GM23248 (cell line): ENCODE measurements at regions not wholly inside any gene's neighbourhood (a gene's known extent, or its start where the extent isn't known, plus 50 kb on each side); places are given as distances from the start of the nearest gene placed in this dataset.

Source experiments
- DNase-seq: peaks from one replicate; pipeline ENCODE4 v3.0.0-alpha.2; 2015
- H2AFZ ChIP-seq: fragments of 200-600 bp; sonication (generic); 2 replicates; pipeline ENCODE4 v1.6.1; 2016; ENCODE audit warnings: antibody characterized with exemption
- H3F3A ChIP-seq: fragments of 200-600 bp; sonication (generic); 2 replicates; pipeline ENCODE4 v1.6.1; 2016; ENCODE audit warnings: mild to moderate bottlenecking, antibody characterized with exemption, mixed run types; ENCODE audit not compliant: insufficient read depth
- H3K27ac ChIP-seq: fragments of 200-600 bp; sonication (generic); 2 replicates; pipeline ENCODE4 v1.5.1; 2016; ENCODE audit warnings: mild to moderate bottlenecking
- H3K27me3 ChIP-seq: fragments of 200-600 bp; sonication (generic); replicated peaks from 2 replicates; pipeline ENCODE4 v1.6.1; 2016; ENCODE audit warnings: mild to moderate bottlenecking; ENCODE audit not compliant: insufficient read depth
- H3K36me3 ChIP-seq: fragments of 200-600 bp; sonication (generic); 2 replicates; pipeline ENCODE4 v1.6.1; 2016; ENCODE audit warnings: low read depth, mild to moderate bottlenecking
- H3K4me1 ChIP-seq: fragments of 200-600 bp; sonication (generic); 2 replicates; pipeline ENCODE4 v1.6.1; 2016; ENCODE audit warnings: mild to moderate bottlenecking; ENCODE audit not compliant: insufficient read depth
- H3K4me2 ChIP-seq: fragments of 200-600 bp; sonication (generic); one replicate; pipeline ENCODE4 v1.6.1; 2016; ENCODE audit warnings: mild to moderate bottlenecking; ENCODE audit not compliant: unreplicated experiment
- H3K4me3 ChIP-seq: fragments of 200-600 bp; sonication (generic); 2 replicates; pipeline ENCODE4 v1.5.1; 2016; ENCODE audit warnings: mild to moderate bottlenecking
- H3K79me2 ChIP-seq: fragments of 200-600 bp; sonication (generic); 2 replicates; pipeline ENCODE4 v1.6.1; 2016; ENCODE audit warnings: mild to moderate bottlenecking; ENCODE audit not compliant: insufficient read depth
- H3K9ac ChIP-seq: fragments of 200-600 bp; sonication (generic); 2 replicates; pipeline ENCODE4 v1.6.1; 2016; ENCODE audit warnings: mild to moderate bottlenecking
- H3K9me2 ChIP-seq: fragments of 200-600 bp; sonication (generic); 2 replicates; pipeline ENCODE4 v1.6.1; 2016; ENCODE audit warnings: mixed run types, mild to moderate bottlenecking, moderate library complexity; ENCODE audit not compliant: insufficient read depth
- H3K9me3 ChIP-seq: fragments of 200-600 bp; sonication (generic); one replicate; pipeline ENCODE4 v1.6.1; 2017; ENCODE audit warnings: low read depth
- H4K20me1 ChIP-seq: fragments of 200-600 bp; sonication (generic); 2 replicates; pipeline ENCODE4 v1.6.0; 2016; ENCODE audit not compliant: insufficient read depth
- EZH2 ChIP-seq: fragments of 200-600 bp; sonication (generic); IDR thresholded peaks from 2 replicates; pipeline ENCODE4 v1.6.1; 2018; ENCODE audit warnings: antibody characterized with exemption, mild to moderate bottlenecking; ENCODE audit not compliant: insufficient read depth, poor library complexity, severe bottlenecking
- EZH2phosphoT487 ChIP-seq: fragments of 200-600 bp; sonication (generic); IDR thresholded peaks from 2 replicates; pipeline ENCODE4 v1.6.1; 2018; ENCODE audit warnings: antibody characterized with exemption, moderate library complexity, mild to moderate bottlenecking, low read depth; ENCODE audit not compliant: insufficient read depth
- WGBS, 2 experiments: methylation state at CpG; one replicate each; pipeline ENCODE4 v1.1.6; 2015 to 2017; ENCODE audit warnings: low lambda C conversion rate in 2 of 2, low coverage in 1 of 2; ENCODE audit errors: missing lambda C conversion rate in 2 of 2; 5-methylcytosine and 5-hydroxymethylcytosine counted together
- in situ Hi-C: fragments of 300-500 bp; cut with MboI; formaldehyde crosslinking; loops from 2 replicates; pipeline ENCODE4 v1.15.0; 2020

DNA sequence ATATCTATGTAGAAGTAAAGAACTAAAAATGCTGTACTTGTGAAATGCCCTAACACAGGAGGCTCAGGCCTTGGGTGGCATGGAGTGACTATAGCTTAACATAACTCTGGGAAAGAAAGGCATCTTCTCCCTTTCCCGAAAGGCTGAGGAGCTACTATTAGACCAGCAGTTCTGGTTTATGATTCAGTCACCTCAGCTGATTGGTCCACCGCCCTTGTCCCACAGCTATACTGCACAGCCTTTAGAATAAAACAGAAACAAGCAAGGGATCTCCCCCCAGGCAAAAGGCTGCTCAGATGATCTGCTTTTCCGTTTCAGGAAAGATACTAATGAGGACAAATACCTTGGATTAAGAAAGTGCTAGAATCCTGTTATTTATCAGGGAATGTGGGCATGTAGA, 171.3 kb downstream of the SNCA start:
- H3K27me3 ChIP-seq: no peaks in the 10 kb centered on the region
- H3K27ac ChIP-seq: no peak overlapping the region
- H4K20me1 ChIP-seq: no peaks in the 10 kb centered on the region
- no peaks in the 10 kb centered on the region for H3K9me3 ChIP-seq
- no peaks in the 10 kb centered on the region for H3K79me2 ChIP-seq
- DNase-seq: no peak
- no peaks in the 10 kb centered on the region for H3F3A ChIP-seq
- H2AFZ ChIP-seq: no peak overlapping the region
- no peaks in the 10 kb centered on the region for H3K36me3 ChIP-seq
- 58 to 73% methylated on average over 3 of the region's 3 CpGs for WGBS, 2 experiments
- H3K4me1 ChIP-seq: peaks cover 11% of the 10 kb centered on the region; the same call in 1 of the 2 replicates
- TF ChIP-seq EZH2phosphoT487: no peak
- no peak for TF ChIP-seq EZH2
- H3K4me3 ChIP-seq: no peak overlapping the region
- in situ Hi-C loops: no loop called here
- no peak overlapping the region for H3K9ac ChIP-seq
- no peaks in the 10 kb centered on the region for H3K9me2 ChIP-seq
- H3K4me2 ChIP-seq: no peak overlapping the region

- H3K4me1 ChIP-seq: peaks cover 13% of the 10 kb centered on the region; the same call in 1 of the 2 replicates
- no peak overlapping the region for H2AFZ ChIP-seq
- H3K9ac ChIP-seq: no peak overlapping the region
- no peak overlapping the region for H3K27ac ChIP-seq
- TF ChIP-seq EZH2: no peak
- no peak for TF ChIP-seq EZH2phosphoT487
- H3K27me3 ChIP-seq: no peaks in the 10 kb centered on the region
- no peaks in the 10 kb centered on the region for H3K9me2 ChIP-seq
- no peaks in the 10 kb centered on the region for H3F3A ChIP-seq
- H3K36me3 ChIP-seq: no peaks in the 10 kb centered on the region
- no peak overlapping the region for H3K4me2 ChIP-seq
- H4K20me1 ChIP-seq: no peaks in the 10 kb centered on the region
- no peak for DNase-seq
- no peak overlapping the region for H3K4me3 ChIP-seq
- in situ Hi-C loops: no loop called here
- no peaks in the 10 kb centered on the region for H3K79me2 ChIP-seq
- no peaks in the 10 kb centered on the region for H3K9me3 ChIP-seq
These were observed 172.4 kb downstream of the SNCA start for GRCh38 chr4:89664521-89664920.

DNA sequence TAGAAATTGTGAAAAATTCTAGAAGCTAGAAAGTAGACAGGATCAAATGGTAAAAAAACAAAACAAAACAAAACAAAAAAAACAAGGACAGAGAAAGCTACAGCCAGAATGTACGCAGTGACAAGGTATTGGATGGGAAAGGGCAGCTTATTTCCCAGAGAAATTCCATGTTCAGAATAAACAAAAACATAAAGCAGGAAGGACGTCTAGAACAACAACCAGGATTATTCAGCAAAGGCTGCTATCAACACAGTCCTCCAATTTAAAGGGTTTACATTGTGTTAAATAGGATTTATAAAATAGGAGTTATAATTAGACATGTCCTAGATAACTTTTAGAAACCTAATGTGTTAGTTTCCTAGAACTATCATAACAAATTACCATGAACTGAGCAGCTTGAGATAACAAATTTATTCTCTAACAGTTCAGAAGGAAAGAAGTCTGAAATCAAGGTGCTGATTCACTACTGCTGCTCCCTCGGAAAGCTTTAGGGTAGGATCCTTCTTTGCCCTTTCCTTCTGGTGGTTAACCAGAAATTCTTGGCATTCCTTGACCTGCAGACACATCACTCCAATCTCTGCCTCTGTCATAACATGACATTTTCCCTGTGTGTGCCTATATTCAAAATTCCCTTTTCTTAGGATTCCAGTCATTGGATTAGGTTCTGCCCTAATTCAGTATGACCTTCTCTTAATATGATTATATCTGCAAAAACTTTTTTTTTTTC, 175.6 kb downstream of the SNCA start:
- no peaks in the 10 kb centered on the region for H3K79me2 ChIP-seq
- H3K9me3 ChIP-seq: no peaks in the 10 kb centered on the region
- no peaks in the 10 kb centered on the region for H3K27me3 ChIP-seq
- no peaks in the 10 kb centered on the region for H3K9me2 ChIP-seq
- H4K20me1 ChIP-seq: no peaks in the 10 kb centered on the region
- H3K9ac ChIP-seq: no peak overlapping the region
- H2AFZ ChIP-seq: peak overlapping the region; percentile 0; the same call in 1 of the 2 replicates
- H3F3A ChIP-seq: no peaks in the 10 kb centered on the region
- peaks cover 13% of the 10 kb centered on the region; the same call in 1 of the 2 replicates for H3K4me1 ChIP-seq
- in situ Hi-C loops: no loop called here
- H3K4me3 ChIP-seq: no peak overlapping the region
- WGBS, 2 experiments: 62 to 63% methylated on average over 3 of the region's 3 CpGs
- H3K27ac ChIP-seq: no peak overlapping the region
- H3K4me2 ChIP-seq: no peak overlapping the region
- no peaks in the 10 kb centered on the region for H3K36me3 ChIP-seq
- peak; percentile 41 for DNase-seq
- TF ChIP-seq EZH2phosphoT487 (no peak), EZH2 (no peak)

DNA sequence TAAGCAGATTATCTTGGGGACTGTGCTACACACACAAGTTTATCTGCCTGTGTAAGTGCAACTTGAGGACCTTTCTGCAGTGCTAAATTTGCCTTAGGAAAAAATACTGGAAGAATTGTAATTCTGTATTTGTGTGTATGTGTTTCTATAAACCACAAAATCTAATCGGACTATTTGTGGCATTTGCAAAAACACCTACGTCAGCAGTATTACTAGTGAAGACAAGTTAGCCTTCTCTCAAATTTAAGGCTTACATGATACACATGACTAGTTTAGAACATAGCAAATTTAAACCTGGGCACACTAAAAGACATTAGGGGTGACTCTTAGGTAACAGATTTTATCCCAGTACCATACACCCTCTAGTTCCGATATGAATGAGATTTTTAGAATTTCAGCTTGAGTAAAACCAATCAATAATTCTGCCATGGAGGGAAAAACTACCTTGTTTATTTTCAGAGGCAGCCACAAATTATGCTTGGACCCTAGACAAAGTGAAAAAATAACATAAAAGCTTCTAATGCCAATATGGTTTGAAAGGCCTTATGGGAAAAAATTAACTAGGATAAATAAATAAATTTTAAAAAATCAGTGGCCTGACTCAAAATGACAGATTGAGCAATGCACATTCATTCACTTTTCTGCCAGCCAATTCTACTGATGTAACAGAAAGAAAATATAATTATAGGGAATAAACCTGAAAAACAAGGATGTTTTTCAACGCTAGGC, 176.4 kb downstream of the SNCA start:
- WGBS, 2 experiments: 92 to 95% methylated on average over 4 of the region's 4 CpGs
- in situ Hi-C loops: no loop called here
- Histone ChIP-seq H3K9me3 (no peaks in the 10 kb centered on the region), H3K27ac (no peak overlapping the region), H3K27me3 (no peaks in the 10 kb centered on the region), H3K36me3 (no peaks in the 10 kb centered on the region), H3K79me2 (no peaks in the 10 kb centered on the region), H3K9ac (no peak overlapping the region), H3K4me1 (peaks cover 13% of the 10 kb centered on the region; the same call in 1 of the 2 replicates), H3K4me3 (no peak overlapping the region), H2AFZ (no peak overlapping the region), H3K4me2 (no peak overlapping the region), H3K9me2 (no peaks in the 10 kb centered on the region), H3F3A (no peaks in the 10 kb centered on the region), H4K20me1 (no peaks in the 10 kb centered on the region)
- peak; percentile 17 for DNase-seq
- TF ChIP-seq EZH2 (no peak), EZH2phosphoT487 (no peak)
